Gastroesophageal sphincter (tissue), 3 donors: ENCODE measurements at regions not wholly inside any gene's neighbourhood (a gene's known extent, or its start where the extent isn't known, plus 50 kb on each side); places are given as distances from the start of the nearest gene placed in this dataset.

ENCODE experiments used
- CTCF ChIP-seq, 4 experiments: fragments of 200-600 bp in 2 of 4; fragments of 450-650 bp in 2 of 4; sonication (generic) in 1 of 4; IDR thresholded peaks; one replicate each; pipeline ENCODE4 v1.5.1; 2017 to 2019; ENCODE audit warnings: antibody characterized with exemption in 4 of 4, mild to moderate bottlenecking in 2 of 4, moderate library complexity in 2 of 4
- EP300 ChIP-seq: sonication (generic); formaldehyde crosslinking; IDR thresholded peaks from one replicate; pipeline ENCODE4 v1.6.1; 2017; ENCODE audit warnings: antibody characterized with exemption, mild to moderate bottlenecking
- POLR2A ChIP-seq, 2 donors: fragments of 450-650 bp; IDR thresholded peaks; one replicate each; pipeline ENCODE4 v1.6.1; 2017; ENCODE audit warnings: antibody characterized with exemption in 2 of 2, mild to moderate bottlenecking in 2 of 2, moderate library complexity in 1 of 2

DNA sequence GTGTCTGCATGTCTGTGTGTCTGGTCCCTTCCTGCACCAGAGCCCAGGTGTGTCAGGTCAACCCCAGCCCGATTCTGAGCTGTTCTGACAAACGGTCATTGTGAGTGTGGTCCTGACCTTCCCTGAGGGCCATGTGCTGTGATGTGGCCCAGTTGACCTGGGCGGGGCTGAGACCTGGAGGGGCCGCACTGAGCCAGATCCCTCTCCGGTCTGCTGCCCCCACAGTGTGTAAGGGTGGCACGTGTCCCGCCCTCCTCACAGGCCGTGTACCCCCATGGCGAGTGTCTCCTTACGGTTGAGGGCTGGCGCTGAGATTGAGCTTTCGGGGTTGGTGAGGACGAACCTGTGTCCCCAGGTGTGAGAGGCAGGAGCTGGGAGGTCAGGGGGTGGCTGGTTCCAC, 136.5 kb downstream of the MRPL36 start:
- TF ChIP-seq CTCF (IDR thresholded peaks at IDR 0.05) (no peak), POLR2A (IDR thresholded peaks at IDR 0.05) (no peak), EP300 (no peak)
